SIG-M5 treated with dmso at 0.1 percent for 504 hours (cell line): ENCODE measurements at regions not wholly inside any gene's neighbourhood (a gene's known extent, or its start where the extent isn't known, plus 50 kb on each side); places are given as distances from the start of the nearest gene placed in this dataset.
"Not testable (repeated sequence)": the region's sequence is repeated elsewhere in the genome, so short reads cannot be mapped to it uniquely, and the experiment has no call there.

Experiments used
- DNase-seq: peaks from one replicate; lab custom pipeline; 2025; ENCODE audit not compliant: unreplicated experiment; lab: John Stamatoyannopoulos, UW

DNA sequence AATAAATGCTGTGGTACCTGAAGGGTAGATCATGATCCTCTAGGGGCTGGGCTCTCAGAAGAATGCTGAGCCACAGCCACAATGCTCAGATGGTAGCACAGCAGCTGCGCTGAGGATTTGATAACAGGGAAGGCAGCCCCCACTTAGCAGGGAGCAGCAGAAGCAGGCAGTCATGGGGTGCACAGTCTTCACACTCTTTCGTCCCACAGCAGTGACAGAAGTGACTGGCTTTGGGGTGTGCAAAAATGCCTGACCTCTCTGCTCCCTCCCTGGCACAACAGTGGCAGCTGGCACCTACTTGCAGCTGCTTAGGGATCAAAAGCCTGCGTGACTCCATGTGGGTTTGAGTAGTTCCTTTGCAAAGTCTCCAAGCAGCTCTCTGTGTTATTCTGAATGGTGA, 1349.8 kb upstream of the RAG2 start:
- no peak for DNase-seq

DNA sequence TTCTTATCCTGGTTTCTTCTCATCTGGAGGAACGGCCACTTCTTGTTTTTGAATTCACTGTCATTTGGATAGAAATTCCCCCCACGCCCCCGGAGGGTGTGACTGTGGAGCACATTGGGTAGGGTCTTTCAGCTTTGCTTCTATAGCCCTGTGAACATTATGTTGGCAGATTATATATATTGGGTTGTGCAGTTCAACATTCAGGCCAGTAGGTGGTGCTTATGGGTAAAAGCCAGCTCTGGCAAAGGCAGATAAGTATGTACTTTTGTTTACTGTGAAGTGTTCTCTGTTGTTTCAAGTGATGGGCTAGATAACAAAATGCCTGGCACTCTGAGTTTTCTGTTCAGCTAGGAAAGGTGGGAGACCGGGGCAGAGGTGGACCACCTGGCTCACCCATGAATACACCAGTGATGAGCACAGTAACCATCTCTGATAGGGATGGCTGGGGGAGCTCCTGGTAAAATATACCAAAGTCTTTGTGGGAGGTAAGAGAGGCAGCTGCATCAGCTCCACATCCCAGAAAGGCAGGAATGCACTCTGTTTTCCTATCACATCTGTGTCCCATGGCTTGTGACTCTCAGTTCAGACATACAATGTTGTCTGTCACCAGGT, 1348.2 kb upstream of the RAG2 start:
- peak; percentile 43 for DNase-seq

DNA sequence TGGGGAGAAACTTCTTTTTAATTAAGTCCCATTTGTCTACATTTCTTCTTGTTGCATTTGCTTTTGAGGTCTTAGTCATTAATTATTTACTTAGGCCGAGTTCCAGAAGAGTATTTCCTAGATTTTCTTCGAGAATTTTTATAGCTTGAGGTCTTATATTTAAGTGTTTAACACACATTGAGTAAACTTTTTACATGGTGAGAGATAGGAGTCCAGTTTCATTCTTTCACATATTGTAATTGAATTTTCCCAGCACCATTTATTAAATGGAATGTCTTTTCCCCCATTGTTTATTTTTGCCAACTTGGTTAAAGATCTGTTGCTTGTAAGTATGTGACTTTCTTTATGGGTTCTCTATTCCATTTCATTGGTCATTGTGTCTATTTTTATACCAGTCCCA, 1344.0 kb upstream of the RAG2 start:
- no peak for DNase-seq

DNA sequence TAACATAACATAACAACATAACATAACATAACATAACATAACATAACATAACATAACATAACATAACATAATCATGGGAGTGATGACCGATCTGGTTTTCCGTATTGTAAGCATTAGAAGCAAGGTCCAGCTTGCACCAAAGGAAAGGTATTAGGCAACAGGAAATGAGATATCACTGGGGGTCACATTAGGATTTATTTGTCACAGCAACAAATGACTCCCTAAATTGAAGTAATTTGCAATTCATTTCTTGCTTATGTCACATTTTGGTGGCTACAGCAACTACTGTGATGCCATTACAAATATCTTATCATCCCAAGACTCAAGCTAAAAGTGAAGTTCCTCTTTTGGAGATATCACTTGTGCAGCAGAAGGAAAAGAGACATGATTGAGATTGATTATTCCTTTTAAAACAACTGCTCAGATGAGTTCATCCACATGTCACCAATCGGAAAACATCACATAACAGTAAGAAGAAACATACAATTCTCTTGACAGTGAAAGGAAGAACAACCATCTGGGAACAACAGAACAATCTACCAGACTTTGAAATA, 1331.1 kb upstream of the RAG2 start:
- DNase-seq = no peak

DNA sequence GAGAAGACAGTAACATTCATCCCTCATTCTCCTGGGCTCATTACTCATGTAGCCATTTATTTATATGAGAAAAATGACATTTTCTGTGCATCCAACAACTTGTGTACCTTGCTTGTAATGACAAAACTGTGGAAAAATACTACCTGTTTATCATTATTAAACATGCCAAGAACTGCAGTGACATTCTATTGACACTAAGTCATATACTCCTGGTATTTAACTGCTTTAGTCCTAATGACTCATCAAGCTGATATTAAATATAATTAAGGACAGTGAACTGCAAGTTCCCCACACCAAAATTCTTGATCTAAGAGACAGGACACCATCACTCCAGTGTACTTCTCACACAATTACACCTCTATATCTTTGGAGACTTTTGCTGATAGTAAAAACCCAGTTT, 1328.7 kb upstream of the RAG2 start:
- no peak for DNase-seq

DNA sequence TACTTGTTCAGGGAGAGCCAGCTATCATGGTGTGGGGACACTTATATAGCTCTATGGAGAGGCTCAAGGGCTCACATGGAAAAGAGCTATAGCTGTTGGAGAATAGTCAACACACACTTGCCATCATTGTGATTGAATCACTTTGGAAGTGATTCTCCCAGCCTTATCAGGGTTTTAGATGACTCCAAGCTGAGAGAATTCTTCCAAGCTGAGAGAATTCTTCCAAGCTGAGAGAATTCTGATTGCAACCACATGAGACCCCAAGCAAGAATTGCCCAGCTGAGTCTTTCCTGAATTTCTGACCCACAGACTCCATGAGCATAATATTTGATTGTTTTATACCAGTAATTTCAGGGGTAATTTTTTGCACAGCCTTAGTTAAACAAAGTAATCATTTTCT, 1318.3 kb upstream of the RAG2 start:
- DNase-seq = no peak

DNA sequence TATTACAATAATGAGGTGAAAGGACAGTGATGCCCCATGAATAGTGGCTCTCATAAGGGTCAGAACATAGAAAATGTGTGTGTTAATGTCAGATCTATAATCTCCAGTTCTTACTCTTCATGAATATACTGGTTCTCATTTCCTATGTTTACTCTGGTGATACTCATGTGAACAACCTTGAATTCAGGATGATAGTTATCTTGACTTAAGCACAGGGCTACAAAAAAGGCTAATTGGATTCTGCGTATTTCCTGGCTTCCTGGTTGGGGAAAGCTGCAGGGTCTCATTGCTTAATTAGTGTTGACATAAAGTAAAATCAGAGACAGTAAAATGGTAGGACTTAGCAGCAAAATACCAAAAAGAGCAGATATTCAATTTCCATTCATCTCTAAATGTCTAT, 1316.8 kb upstream of the RAG2 start:
- no peak for DNase-seq

DNA sequence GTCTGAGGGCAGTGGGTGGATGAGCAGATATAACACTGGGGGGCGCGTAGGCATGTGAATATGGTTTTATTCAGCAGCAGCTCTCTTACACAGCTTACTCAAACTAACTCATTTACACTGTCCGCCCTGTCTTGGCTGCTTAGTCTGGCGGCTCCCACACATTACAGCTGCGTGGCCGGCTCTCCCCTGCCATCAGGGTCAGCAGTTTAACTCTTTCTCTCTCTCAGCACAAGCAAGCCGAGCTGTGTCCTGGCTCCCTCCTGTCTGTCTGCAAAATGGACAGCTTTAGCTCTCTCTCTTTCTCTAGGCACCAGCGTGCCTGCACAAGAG, 1310.1 kb upstream of the RAG2 start:
- no peak for DNase-seq

DNA sequence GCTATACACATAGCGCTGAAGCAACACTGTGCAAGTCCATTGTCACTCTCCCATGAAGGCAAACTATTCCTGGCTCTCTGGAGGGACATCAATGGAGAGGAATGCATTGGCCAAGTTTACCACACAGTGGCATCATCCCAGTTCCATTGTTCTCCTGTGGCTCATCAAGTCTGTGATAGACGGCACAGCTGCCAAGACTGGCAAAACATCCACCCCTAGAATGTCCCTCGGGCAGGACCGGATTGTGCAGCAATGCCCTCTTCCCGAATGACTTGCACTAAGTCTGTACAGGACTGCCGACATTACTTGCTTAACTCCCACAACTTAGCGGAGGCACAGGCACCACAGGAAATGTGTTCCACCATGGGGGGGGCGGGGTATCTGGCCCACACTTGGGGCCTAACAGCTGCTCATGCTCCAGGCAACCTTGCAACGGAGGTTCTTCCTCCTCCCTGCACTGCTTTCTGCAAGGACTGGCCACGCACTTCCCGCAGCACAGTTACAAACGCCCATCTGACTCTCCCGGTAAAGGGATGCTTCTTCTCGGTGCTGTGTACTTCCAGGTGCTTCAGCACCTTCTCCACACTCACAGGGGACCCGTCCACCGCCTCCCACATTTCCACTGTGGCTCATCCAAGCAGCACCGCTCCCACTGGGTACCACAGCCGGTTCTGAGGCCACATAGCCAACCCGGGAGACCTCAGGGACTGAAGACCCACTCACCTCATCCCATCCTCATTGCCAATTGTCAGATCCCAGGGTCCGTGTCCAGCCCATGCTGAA, 1309.6 kb upstream of the RAG2 start:
- no peak for DNase-seq

DNA sequence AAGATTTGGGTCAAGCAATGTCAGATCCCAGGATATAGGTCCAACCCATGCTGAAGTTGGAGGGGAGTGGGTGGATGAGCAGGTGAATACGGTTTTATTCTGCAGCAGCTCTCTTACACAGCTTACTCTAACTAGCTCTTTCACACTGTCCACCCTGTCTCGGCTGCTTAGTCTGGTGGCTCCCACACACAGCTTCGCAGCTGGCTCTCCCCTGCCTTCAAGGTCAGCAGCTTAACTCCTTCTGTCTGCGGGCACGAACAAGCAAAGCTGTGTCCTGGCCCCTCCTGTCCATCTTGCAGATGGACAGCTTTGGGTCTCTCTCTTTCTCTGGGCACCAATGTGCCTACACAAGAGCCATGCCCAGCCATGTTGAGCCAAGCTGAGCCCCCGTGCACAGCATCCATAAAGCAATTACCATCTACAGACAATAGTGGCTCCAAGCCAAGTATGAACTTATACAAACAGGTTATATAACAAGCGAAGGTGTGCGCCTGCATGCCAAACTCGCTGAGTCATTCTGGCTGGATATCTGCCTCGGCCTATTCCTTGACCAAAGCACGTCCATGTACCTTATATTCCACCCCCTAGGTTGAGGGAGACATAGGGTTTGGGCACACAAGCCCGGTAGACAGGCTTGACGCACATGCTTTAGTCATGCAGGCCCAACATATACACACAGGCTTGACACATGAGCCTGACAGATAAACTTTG, 1307.8 kb upstream of the RAG2 start:
- no peak for DNase-seq

DNA sequence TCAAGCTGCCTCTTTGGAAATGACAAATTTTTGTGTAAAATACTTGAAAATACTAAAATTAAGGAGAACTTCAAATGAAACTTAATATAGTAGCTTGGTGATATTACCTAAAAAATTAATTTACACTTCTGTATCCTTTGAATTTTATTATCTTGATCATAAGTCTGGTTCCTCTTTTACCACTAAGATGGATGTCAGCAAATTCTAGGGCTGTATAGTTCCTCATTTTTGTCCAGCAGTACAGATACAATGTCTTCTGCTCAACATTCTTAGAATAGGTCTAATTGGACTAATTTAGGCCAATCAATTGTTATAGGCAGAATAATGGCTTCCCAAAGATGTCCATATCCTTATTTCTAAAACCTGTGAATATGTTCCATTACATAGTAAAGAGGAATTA, 1298.0 kb upstream of the RAG2 start:
- no peak for DNase-seq

DNA sequence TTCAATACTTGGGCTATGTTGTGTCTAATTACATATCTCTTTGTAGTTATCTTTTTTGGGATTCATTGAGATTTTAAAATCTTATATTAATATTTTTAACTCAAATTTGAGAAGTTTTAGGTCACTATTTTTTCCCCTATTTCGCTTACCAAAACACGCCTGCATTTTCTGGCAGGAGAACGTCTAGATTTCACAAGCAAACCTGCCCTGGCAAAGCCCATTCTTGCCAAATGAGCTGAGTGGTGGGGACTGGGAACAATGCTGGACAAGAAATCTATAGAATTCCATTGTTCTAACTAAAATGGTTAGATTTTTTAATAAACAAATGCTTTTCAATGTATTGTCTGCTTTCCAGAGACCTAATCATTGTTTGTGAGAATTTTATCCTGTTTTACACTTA, 1283.7 kb upstream of the RAG2 start:
- DNase-seq = no peak

DNA sequence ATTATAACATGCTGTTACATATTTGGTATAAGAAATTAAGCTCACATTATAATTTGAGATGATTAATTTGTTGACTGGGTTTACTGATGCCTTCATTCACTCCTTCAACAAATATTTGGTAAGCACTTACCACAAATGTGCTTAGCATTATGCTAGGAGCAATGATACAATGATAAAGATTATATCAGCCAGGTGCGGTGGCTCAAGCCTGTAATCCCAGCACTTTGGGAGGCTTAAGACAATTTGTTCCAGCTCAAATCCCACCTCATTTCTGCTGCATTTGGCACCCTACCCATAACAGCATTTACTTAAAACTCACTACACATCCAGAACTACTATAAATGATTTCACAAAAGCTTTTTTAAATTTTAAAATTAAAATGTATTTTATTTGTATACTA, 1263.6 kb upstream of the RAG2 start:
- no peak for DNase-seq

DNA sequence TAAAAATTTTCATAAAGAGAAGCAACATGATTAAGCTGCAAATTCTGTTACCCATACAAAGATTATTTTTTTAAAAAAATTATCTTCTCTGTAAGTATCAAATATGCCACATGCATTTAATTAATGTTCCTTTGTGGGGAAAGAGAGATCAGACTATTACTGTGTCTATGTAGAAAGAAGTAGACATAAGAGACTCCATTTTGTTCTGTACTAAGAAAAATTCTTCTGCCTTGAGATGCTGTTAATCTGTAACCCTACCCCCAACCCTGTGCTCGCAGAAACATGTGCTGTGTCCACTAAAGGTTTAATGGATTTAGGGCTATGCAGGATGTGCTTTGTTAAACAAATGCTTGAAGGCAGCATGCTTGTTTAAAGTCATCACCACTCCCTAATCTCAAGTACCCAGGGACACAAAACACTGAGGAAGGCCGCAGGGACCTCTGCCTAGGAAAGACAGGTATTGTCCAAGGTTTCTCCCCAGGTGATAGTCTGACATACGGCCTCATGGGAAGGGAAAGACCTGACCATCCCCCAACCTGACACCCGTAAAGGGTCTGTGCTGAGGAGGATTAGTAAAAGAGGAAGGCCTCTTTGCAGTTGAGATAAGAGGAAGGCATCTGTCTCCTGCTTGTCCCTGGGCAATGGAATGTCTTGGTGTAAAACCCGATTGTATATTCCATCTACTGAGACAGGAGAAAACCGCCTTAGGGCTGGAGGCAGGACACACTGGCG, 1260.9 kb upstream of the RAG2 start:
- not testable (repeated sequence) for DNase-seq

DNA sequence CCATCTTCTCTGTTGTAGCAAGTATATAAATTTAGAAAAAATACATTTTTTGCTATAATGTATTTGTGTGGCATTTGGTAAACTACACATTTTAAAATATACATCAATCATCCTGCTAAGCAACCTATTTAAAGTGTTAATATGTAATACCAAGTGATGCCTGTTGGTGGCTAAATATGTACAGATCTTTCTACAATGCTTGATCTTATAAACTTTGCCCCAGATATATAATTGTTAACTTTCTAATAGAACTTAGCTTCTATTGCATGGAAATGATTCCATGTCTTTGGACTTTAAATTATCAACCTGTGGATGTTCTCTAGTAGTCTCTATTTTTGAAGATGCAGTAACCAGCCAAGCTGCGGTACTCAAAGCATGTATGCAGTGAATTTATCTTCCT, 1260.4 kb upstream of the RAG2 start:
- DNase-seq = no peak

DNA sequence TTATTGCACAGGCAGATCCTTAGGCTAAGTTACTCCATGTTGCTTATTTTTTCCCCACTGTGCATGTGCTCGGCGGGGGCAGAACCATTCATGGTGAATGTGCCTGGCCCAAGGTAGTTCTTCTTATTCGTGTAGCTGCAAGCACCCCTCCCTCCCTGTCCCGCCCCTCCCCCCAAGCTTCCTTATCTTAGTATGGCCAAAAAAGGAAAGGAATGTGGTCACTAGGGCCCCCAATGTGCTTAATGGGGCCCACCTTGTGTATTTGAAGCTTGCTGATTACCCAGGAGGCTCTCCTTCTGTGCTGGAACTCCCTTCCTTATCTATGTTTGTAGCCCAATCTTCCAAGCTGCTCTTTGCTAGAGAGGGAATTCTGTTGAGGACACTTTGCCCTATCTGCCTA, 1259.7 kb upstream of the RAG2 start:
- no peak for DNase-seq

DNA sequence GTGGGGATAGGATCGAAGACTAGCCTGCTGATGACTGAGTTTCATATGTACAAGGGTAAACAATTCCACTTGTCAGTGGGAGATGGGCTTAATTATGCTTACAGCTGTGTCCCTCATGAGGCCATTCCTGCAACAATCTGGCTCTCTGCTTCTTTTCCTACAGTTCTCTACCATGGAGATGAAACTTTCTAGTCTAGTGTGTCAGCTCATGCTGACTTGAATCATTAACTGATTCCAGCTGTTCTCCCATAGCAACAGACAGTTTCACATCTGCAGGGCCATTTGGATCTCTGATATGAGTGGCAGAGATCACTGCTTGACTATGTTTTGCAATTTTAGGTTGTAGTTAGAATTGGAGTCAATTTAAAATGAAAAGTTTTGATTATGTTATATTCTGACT, 1251.7 kb upstream of the RAG2 start:
- DNase-seq = no peak

DNA sequence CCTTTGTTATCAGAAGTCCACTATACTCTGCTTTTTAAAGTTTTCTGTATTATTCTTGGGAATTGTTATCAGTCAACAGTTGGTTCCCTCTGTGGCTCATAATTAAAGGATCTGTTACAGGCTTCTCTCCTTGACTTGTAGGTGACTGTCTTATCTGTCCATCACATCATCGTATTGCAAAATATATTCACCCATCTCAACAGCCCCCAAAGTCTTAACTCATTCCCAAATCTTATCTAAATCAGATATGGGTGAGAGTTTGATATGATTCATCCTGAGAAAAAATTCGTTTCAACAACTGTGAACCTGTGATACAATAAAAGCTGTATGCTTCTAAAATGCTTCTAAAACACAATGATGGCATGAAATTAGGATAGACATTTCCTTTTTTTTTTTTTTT, 1245.6 kb upstream of the RAG2 start:
- DNase-seq = no peak

DNA sequence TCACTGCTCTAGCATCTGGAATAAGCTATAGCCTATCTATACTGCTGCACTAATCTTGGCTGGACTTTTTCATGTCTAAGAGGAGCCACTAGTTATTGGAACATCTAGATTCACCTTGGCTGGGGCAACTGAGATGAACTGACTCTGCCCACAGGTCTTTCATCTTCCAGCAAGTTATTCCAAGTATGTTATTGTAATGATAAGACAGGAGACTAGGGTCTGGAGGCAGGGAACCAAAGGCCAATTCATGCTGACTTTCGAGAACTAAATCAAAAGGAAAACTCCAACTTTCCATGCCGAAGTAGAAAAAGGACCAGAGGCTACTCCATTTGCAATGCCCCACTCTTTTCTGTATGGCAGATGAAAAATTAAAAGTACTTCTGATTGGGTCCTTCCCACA, 1243.0 kb upstream of the RAG2 start:
- DNase-seq = no peak

DNA sequence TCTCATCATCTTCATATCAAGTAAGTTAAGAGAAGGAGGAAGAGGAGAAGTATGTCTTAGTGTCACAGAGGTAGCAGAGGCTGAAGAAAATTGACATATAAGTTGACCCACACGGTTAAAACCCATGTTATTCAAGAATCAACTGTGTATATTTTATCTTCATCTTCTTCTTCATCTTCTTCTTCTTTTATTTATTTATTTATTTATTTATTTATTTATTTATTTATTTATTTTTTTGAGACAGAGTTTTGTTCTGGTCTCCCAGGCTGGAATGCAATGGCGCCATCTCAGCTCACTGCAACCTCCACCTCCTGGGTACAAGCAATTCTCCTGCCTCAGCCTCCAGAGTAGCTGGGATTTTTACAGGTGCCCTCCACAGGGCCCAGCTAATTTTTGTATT, 1242.3 kb upstream of the RAG2 start:
- not testable (repeated sequence) for DNase-seq

DNA sequence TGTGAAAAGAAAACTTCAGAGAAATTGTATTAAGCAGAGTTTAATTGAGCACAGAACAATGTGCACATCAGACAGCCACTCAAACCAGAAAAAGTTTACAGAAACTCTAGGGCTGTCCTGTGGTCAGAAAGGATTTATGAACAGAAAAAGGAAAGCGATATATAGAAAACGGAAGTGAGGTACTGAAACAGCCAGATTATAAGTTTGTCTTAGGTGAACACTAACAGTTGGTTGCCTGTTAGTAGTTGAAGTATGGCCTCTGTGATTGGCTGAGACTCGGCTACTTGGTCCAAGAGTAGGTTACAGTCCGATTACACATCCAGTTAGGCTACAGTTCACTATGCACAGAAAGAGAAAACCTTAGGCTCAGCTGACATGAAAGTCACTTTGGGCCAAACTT, 1232.5 kb upstream of the RAG2 start:
- DNase-seq = no peak
